Hepatic stellate cell (primary cell): ENCODE measurements at regions not wholly inside any gene's neighbourhood (a gene's known extent, or its start where the extent isn't known, plus 50 kb on each side); places are given as distances from the start of the nearest gene placed in this dataset.
"Not testable (repeated sequence)": the region's sequence is repeated elsewhere in the genome, so short reads cannot be mapped to it uniquely, and the experiment has no call there.

Experiments
- DNase-seq: peaks from one replicate; pipeline ENCODE4 v3.0.0; 2011; ENCODE audit warnings: low spot score

- no peak for DNase-seq
Observed at GRCh38 chr1:208717525-208717924, 473.3 kb upstream of the PLXNA2 start.

DNA sequence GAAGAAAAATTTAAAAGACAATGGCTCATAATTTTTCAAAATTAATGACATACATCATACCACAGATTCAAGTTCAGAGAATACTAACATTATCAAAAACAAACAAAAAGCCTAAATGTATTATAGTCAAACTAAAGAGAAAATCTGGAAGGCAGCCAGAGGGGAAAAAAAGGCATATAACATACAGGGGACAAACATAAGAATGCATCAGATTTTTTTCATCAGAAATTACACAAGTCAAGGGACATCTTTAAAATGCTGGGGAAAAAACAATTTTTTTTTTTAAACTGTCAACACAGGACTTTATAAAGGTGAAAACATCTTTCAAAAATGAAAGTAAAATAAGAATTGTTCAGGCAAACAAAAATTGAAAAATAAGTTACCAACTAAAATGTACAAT is 478.4 kb upstream of the PLXNA2 start:
- DNase-seq, result no peak

DNA sequence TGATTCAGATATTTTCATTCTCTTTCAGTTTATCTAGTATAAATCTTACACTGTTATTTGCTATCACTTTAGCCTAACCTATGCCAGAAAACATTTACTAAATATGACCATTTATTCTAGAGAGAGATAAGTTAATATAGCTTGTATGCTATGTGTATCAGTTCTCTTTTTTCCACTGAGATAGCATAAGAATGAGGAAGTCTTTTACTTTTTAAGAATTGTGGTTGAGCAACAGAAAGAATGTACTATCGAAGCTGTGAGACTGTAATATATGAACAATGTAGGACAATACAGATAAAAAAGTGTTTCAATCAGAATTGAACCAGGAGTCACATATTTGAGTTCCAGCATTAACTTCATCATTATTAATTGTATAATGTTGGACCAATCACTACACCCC is 479.9 kb upstream of the PLXNA2 start:
- no peak for DNase-seq

DNA sequence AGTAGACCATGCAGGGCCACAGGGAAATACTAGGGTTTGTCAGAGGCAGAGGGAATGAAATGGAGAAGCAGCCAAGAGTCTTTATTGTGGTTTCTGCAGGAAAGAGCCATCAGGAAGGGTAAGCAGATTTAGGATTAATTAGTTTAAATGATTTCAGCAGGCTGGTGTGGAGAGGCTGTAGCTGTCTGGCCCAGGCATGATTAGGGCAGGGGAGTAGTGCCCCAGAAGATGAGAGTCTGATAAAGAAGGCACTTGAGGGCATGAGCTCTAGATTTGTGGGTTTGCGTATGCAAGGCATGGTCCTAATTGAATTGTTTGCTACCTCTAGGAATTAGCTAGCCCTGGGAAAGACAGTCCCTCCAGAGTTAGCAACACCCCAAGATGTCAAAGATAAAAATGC is 484.6 kb upstream of the PLXNA2 start:
- no peak for DNase-seq

- no peak for DNase-seq
Observed at GRCh38 chr1:208731981-208732821, 488.0 kb upstream of the PLXNA2 start.

DNA sequence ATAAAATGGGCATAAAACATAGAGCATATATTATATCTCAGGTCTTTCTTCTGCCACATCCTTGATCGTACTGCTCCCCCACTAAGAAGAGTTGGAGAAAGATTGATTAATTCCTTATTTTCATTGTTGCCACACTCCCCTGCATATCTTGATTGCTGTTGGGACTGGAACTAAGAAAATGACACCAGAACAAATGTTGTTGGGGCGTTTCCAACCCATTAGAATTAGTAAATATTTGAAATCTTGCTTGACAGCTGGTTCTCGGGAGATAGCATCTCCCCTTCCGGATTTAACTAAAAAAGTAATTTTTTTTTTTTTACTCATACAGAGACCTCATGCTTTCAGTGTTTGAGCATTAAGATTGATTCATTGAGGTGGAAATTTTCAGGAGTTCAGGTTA is 493.0 kb upstream of the PLXNA2 start:
- DNase-seq, result no peak

GRCh38 chr1:208737922-208738321 is 493.7 kb upstream of the PLXNA2 start:
- DNase-seq, result no peak

- DNase-seq, result not testable (repeated sequence)
Observed at GRCh38 chr1:208739636-208740035, 495.5 kb upstream of the PLXNA2 start.

DNA sequence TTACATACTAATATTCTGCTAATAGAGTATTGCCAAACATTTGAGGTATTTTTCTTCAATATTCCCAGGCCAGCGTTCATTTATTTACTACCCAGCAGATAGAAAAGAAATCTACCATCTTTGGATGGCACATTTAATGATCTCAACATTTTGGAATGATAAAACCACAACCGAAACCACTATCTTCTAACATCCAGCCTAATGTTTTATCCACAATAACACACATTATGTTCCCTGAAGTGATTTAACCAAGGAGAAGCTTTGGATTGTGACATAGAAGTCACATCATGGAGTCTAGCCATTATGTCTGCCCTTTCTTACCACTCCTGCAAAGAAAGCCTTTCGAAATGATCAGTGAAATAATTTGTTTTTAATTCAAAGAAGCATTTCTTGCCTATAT is 497.1 kb upstream of the PLXNA2 start:
- no peak for DNase-seq

DNA sequence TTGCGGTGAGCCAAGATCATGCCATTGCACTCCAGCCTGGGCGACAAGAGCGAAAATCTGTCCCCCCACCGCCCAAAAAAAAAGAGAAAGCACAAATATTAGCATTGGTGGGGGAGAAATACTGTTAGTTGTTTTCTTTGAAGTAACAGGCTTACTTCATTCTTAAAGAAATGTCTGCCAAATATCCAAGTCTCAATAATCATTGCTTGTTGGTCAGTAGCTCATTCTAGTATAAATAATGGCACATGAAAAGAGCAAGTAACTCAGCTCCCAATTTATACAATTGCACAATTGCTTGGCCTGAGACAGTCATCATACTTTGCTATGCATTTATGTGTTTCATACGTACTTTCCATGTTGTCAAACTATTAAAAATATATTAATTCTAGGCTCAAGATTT is 499.2 kb upstream of the PLXNA2 start:
- DNase-seq, result no peak

DNA sequence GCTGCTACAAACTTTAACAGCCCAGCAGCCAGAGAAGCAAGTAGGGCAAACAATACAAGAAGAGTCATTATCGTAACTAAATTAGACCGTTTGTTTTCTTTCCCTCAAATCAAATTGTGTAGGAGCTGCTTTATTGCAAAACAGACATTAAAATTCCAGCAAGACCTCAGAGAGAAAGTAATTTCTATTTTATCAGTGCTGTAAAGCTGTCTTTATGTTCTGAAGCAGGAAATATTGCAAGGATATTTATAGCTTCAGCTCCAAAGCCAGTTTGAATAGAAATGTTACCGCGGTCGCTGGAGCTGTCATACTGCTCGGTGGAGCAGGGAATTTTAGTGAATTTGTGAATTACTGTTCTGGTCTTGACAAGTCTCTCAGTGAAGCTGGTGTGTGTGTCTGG is 503.8 kb upstream of the PLXNA2 start:
- no peak for DNase-seq

DNA sequence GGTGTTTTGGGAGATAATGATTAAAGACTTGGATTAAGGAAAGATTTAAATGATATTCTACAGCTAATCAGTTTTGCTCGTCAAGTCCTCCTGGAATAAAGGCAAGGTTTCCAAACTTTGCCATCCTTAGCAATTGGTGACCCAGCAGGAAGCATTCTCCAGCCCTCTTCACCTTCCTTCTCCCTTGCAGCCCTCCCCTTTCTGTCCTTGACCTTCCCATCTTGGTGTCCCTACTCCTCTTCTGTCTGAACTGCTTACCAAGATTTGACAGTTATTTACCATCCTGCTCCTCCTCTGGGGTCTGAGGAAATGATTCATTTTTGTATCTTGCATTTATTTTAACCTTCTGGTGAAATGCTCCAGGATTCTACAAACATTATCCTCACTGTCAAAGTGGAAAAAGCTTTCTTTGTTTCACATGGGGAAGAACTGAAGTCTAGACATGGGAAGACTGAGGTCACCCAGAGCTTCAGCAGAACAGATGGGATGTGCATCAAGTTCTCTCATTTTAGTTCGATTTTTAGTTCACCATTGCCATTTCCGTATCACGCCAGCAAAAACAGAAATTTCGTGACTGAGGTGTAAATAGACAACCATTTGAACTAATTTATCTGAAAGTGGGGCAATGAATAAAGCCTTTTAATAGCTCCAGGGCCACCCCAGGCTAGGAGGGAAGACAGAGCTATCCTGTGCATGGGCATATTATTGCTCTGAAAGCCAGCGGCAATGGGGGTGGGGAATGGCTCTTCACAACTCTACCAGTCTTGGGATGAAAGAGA is 504.4 kb upstream of the PLXNA2 start:
- DNase-seq, result no peak

DNA sequence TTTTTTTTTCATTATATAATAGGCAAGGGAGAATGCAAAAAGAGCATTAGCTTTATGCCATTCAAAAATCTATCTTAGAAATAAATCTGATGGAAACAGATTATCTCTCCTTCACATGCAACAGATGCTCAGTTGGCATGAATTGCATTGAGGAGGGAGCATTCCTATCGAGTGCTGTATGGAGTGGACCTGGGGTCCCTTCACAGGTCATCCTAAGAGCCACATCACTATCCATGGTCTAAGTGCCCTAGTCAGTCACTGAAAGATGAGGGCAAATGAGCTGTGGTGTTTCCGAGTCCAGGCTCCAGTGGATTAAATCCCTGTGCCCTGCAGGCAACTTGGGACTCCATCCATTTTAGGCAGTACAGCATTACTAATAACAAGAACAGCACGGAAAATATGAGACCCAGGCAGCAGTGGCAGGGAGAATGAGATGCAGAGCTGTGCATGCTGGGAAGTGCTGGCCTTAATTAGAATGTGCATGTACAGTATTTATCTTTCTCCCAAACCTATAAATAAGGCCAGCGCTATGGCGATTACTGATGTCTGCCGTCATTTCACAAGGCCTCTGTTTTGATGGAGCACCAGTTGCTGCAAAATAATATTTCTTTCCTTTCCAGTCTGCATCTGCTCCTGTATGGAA is 512.3 kb upstream of the PLXNA2 start:
- no peak for DNase-seq

GRCh38 chr1:208757846-208758245 is 513.7 kb upstream of the PLXNA2 start:
- no peak for DNase-seq

DNA sequence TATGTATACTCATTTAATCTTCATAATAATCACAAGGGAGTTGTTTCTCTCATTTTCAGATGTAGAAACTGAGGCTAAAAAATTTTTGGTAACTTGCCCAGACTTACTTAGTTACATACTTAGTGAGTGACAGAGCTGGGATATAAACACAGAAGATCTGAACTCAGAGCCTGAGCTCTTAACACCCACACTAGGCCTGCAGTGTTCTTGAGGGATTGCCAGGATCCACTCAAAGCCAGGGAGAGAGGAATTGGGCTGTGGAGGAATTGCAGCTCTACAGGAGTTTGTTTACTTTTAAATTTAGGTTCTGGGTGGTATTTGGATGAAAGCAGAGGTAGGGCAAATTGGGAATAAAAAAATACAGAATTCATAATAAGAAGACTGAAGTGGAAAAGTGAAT is 515.1 kb upstream of the PLXNA2 start:
- no peak for DNase-seq

DNA sequence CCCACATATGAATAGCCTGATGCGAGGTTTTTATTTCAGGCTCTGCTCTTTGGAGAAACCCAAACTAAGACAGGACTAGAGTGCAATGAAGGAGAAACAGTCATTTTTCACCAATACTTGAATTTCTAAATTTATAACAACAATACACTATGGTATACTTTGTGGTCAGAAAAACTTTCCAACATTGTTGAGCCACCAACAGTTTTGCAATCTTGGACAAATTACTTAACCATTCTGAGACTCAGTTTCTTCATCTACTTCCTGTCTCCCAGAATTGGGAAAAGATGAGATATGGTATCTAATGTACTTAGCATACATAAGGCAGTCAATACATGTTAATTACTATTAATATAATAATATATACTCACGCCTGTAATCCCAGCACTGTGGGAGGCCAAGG is 519.8 kb upstream of the PLXNA2 start:
- no peak for DNase-seq

DNA sequence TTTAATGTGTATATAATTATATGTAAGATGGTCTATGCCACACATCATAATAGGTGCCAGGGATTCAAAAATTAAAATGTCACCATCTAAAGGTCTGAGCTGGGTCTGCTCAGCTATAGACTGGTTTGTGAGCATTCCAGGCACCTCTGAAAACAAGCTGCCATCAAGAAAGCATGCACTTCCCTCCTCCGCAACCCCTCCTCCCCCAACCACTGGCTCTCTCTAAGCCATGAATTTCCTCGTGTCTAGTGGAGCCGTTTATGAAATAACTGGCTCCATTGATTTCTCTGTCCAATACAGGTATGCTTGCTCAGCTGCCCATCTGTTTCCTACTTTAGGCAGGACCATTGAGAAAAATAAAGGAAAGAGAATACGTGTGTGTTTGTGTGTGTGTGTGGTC is 522.6 kb upstream of the PLXNA2 start:
- no peak for DNase-seq

DNA sequence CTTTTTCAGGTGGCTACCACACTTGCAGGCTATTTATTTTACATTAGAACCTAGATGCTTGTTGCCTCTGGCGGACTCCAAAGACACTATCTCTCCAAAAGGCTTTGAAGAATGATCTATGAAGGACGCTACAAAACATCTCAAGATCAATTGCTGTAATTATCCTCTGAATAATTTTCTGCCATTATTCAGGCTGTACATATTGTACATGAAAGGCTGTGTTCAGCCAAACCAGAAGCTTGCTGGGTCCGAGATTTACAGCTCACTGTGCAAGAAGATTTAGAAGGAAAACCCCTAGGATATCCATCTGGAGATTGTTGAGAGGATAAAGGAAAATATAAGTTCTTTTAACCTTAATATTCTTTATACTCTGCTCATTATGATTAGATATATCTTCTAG is 523.6 kb upstream of the PLXNA2 start:
- no peak for DNase-seq

DNA sequence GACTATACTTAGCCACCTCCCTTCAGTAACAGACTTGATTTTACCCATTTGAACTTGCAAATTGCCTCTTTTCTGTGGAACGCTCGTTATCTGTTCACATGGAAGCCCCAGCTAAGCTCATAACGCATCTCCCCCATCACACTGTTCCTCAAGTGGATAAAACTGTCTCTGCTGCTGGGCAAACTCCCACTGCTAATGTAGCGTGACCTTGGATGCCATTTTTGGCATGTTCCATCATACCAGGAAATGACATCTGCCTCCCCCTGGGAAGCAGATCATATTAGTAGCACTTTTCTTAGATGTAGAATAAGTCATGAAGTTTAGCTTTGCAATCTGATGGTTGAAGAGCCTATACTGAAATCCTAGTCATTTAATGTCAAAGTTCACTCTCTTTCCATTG is 528.7 kb upstream of the PLXNA2 start:
- DNase-seq, result no peak

GRCh38 chr1:208775841-208776240 is 531.7 kb upstream of the PLXNA2 start:
- no peak for DNase-seq

DNA sequence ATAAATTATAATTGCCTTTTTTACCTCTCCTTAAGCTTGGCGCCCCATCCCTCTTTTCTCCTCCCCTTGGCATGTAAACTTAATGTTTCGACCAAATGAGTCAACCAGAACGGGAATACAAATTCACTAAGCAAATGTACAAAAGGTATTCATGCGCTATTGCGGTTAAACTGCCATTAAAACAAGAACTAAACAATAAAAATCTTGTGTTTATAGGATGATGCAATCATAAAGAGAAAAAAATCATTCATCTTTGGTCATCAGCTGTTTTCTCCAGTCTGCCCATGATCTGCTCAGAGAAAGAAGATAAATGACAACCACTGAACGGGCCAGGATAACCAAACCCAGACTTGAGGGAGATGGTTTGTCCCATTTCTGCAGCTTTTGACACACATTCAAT is 534.2 kb upstream of the PLXNA2 start:
- DNase-seq, result no peak

DNA sequence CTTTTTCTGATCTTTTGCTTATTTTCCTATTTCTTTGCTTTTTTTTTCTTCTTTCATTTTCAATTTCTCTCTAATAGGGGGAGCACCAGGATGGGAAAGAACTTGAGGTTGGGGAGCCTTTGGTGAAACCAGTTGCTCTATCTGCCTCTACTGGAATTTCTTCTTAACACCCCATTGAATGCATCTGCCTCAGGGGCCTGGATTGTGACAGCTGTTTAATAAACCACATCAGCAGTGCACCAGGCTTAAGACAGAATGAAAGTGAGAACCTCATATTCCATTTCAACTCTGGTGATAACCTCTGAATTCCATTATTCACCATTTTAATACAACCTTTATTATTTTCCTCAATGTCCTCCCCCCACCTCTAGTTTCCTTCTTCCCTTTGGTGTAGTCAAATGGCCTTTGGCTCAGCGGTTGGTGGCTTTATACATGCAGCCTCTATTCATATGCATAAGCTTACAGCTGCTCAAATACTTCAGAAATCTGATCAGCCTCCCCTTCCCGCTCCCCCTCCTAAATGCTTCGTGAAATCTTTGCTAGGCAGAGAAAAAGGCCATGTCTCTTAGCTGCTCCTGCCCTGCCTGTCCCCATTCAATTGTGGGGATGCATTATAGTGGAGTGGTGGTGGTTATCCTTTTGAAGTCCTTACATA is 537.3 kb upstream of the PLXNA2 start:
- DNase-seq, result no peak

GRCh38 chr1:208782186-208782585 is 538.0 kb upstream of the PLXNA2 start:
- no peak for DNase-seq
